NCI-H1930 (cell line): ENCODE measurements at regions not wholly inside any gene's neighbourhood (a gene's known extent, or its start where the extent isn't known, plus 50 kb on each side); places are given as distances from the start of the nearest gene placed in this dataset.
"Not testable (repeated sequence)": the region's sequence is repeated elsewhere in the genome, so short reads cannot be mapped to it uniquely, and the experiment has no call there.

Experiments
- DNase-seq, 2 experiments: peaks; one replicate each; lab custom pipeline; 2025; lab: John Stamatoyannopoulos, UW

DNA sequence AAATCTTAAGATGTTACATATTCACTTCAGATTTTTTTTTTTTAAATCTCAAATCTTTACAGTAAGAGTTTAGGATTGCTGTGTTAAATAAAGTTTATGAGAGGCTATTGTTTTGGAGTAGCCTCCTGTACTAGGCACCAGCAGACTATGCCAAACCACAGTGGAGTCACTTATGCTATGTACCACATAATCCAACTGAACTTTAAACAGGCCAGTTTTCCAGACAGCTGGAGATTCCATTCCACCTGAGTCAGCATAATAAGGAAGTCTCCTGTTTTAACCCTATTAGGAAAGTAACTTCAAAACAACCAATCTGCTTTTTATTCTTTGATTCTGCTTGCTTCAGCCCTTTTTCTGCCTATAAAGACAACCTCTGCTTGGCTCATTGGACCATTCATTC, 205.2 kb downstream of the CSNK1G3 start:
- DNase-seq: no peak

- DNase-seq: no peak
Observed at GRCh38 chr5:123710031-123710430, 198.1 kb downstream of the CSNK1G3 start.

GRCh38 chr5:123709422-123709821, 197.4 kb downstream of the CSNK1G3 start:
- no peak for DNase-seq

GRCh38 chr5:123708074-123708806, 196.3 kb downstream of the CSNK1G3 start:
- DNase-seq: no peak

GRCh38 chr5:123706531-123706930, 194.6 kb downstream of the CSNK1G3 start:
- no peak for DNase-seq

- DNase-seq: no peak
Observed at GRCh38 chr5:123705741-123706140, 193.8 kb downstream of the CSNK1G3 start.

- no peak for DNase-seq
Observed at GRCh38 chr5:123701511-123702200, 189.7 kb downstream of the CSNK1G3 start.

- no peak for DNase-seq
Observed at GRCh38 chr5:123700624-123701287, 188.8 kb downstream of the CSNK1G3 start.

DNA sequence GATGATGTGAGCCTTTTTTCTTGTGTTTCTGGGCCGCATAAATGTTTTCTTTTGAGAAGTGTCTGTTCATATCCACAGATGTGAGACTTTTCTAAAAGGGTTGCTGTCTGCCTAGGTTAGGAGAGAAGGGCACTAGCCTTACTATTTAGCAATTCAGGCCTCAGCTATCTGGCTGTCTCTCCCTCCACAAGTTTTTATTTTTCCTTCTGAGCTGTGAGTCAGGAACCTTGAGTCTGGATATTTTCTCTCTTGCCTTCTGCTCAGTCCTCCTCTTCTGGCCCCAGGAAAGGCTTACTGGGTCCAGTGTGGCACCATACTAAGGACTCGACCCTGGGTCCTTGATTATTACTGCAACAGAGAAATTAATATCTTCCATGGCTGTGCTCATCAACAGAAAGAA, 187.6 kb downstream of the CSNK1G3 start:
- no peak for DNase-seq

GRCh38 chr5:123698937-123699336, 187.0 kb downstream of the CSNK1G3 start:
- not testable (repeated sequence) for DNase-seq

DNA sequence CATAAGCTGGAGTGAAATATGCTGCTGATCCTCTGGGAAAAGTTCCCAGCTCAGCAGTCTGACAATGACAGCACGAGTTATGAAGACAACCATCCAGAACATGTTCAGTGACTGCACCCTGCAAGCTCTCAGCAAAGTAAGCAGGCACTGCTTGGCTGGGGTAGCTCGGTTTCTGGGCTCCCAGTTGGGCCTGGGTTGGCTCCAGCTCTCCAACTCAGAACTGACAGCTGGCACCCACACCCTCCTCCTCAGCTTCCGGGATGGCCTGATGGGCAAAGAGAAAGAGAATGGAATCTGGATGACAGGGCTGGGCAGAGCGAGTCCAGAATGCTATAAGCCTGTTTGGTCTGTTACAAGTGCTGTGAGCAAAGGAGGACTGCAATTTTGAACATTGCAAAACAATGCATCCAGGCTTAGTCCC, 185.0 kb downstream of the CSNK1G3 start:
- DNase-seq: no peak

DNA sequence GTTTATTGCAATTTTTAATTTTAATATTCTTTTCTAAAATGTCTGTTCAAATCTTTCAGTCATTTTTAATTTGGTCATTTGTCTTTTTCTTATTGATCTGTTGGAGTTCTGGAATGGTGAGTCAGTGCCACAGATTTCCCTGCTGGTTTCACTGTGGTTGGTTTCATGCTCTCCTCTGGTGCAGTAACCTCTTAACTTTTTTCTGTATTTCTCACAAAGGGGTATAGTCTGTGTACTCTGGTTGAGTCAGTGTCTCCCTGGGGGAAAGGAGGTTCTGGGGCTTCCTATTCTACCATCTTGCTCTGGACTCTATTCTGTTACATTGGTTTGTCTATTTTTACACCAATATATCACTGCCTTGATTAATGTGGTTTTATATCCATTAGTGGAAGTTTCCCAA, 178.8 kb downstream of the CSNK1G3 start:
- no peak for DNase-seq

GRCh38 chr5:123681061-123681460, 169.1 kb downstream of the CSNK1G3 start:
- DNase-seq: no peak

GRCh38 chr5:123673107-123673506, 161.1 kb downstream of the CSNK1G3 start:
- DNase-seq: no peak

DNA sequence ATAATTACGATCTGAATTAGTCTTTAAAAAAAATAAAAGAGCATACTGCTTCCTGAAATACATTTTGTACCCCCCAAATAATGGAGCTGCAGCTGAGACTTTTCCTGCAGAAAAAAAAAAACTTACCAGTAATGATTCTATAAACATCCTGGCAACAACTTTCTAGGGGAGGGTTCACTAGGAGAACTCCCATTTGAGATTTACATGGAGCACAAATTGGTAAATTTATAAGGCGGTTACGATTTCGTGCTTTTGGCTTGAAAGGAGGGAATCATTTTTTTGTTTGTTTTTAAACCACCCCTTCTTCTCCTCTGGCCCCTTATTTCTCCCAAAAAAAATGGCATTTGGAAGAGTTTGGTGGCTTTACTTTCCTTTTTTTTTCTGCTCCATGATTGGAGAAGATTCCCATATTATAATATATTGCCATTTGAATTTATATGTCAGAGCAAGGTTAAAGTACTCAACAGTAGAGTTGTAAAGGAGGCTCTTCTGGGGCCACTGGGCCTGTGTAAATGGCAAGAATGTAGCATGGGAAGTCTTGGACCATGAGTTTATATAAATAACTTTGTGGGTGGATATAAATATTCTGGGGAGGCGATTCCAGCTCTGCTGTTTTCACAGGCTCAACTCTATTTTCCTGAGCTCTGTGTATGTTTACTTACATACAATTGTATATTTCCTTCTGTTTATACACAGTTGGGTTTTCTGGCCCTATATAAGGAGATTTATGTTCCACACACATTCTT, 159.9 kb downstream of the CSNK1G3 start:
- no peak for DNase-seq

DNA sequence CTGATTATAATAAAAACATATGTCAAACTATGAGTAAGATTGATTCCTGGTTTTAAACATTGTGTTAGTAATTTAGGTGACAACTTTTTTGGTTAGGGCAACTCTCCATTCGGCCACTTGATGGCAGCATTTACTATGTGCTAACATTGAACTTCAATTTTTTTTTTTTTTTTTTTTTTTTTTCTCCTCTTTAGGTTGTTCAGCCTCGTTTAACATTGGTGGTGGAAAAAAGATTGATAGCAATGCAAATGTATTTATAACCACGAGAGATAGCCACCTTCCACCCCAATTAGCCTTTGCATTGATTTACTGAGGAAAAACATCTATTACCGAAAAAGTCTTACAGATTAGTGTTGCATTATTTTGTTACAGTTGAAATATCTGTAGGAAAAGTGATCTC, 159.1 kb downstream of the CSNK1G3 start:
- DNase-seq: peak; percentile 33 to 52
